HEK293 (cell line): ENCODE measurements at regions not wholly inside any gene's neighbourhood (a gene's known extent, or its start where the extent isn't known, plus 50 kb on each side); places are given as distances from the start of the nearest gene placed in this dataset.

Source experiments
- CTCF ChIA-PET: fragments of 350-600 bp; formaldehyde crosslinking; extraction: SDS; loops from one replicate; lab custom pipeline; 2021; ENCODE audit warnings: antibody characterized with exemption; lab: Yijun Ruan, JAX
- POLR2A ChIA-PET: fragments of 300-600 bp; formaldehyde crosslinking; extraction: SDS; loops from one replicate; lab custom pipeline; 2020; ENCODE audit warnings: antibody characterized with exemption, inconsistent platforms; lab: Yijun Ruan, JAX
- H3K27ac ChIP-seq: fragments of 200-500 bp; sonication (Bioruptor generic); 2 replicates; pipeline ENCODE4 v1.5.1; 2014; ENCODE audit warnings: low read depth, low read length, control low read depth, inconsistent platforms; ENCODE audit errors: extremely low read depth
- H3K36me3 ChIP-seq, 2 experiments: fragments of 200-500 bp in 1 of 2; sonication (Bioruptor generic) in 1 of 2; 1 replicate in 1 of 2; 2 replicates in 1 of 2; pipeline ENCODE4 v1.5.1; 2014 to 2017; ENCODE audit warnings: inconsistent platforms in 2 of 2, low read length in 2 of 2; ENCODE audit not compliant: control insufficient read depth in 2 of 2, insufficient read depth in 1 of 2
- H3K4me1 ChIP-seq: fragments of 200-500 bp; sonication (Bioruptor generic); 2 replicates; pipeline ENCODE4 v1.5.1; 2014; ENCODE audit warnings: mild to moderate bottlenecking, low read length, inconsistent platforms; ENCODE audit not compliant: control insufficient read depth, insufficient read depth
- H3K4me3 ChIP-seq: 2 replicates; pipeline ENCODE4 v1.5.1; 2011; ENCODE audit warnings: low read depth, mild to moderate bottlenecking, control low read depth, low read length, moderate library complexity
- H3K9me3 ChIP-seq: fragments of 200-500 bp; sonication (Bioruptor generic); 2 replicates; pipeline ENCODE4 v1.5.1; 2014; ENCODE audit warnings: low read depth, low read length, inconsistent platforms; ENCODE audit not compliant: control insufficient read depth, insufficient read depth
- OVOL3 ChIP-seq: fragments of 450-650 bp; formaldehyde crosslinking; IDR thresholded peaks from 2 replicates; pipeline ENCODE4 v1.5.1; 2016; ENCODE audit warnings: missing biosample characterization, missing genetic modification characterization
- PRDM10 ChIP-seq: fragments of 450-650 bp; formaldehyde crosslinking; IDR thresholded peaks from 2 replicates; pipeline ENCODE4 v1.5.1; 2016; ENCODE audit warnings: missing biosample characterization, missing genetic modification characterization
- PRDM2 ChIP-seq: fragments of 450-650 bp; formaldehyde crosslinking; IDR thresholded peaks from 2 replicates; pipeline ENCODE4 v1.5.1; 2016; ENCODE audit warnings: missing biosample characterization, missing genetic modification characterization, borderline replicate concordance
- SP2 ChIP-seq: fragments of 450-650 bp; formaldehyde crosslinking; IDR thresholded peaks from 2 replicates; pipeline ENCODE4 v1.5.1; 2016; ENCODE audit warnings: missing biosample characterization, missing genetic modification characterization
- ZEB2 ChIP-seq: fragments of 450-650 bp; formaldehyde crosslinking; IDR thresholded peaks from 2 replicates; pipeline ENCODE4 v1.5.1; 2016; ENCODE audit warnings: missing biosample characterization, missing genetic modification characterization
- ZFP69B ChIP-seq: fragments of 450-650 bp; formaldehyde crosslinking; IDR thresholded peaks from 2 replicates; pipeline ENCODE4 v1.5.1; 2016; ENCODE audit warnings: missing biosample characterization, missing genetic modification characterization
- ZNF133 ChIP-seq: fragments of 450-650 bp; formaldehyde crosslinking; IDR thresholded peaks from 2 replicates; pipeline ENCODE4 v1.5.1; 2016; ENCODE audit warnings: missing biosample characterization, missing genetic modification characterization
- ZNF146 ChIP-seq: fragments of 450-650 bp; formaldehyde crosslinking; IDR thresholded peaks from 2 replicates; pipeline ENCODE4 v1.5.1; 2016; ENCODE audit warnings: missing biosample characterization, missing genetic modification characterization
- ZNF202 ChIP-seq: fragments of 450-650 bp; formaldehyde crosslinking; IDR thresholded peaks from 2 replicates; pipeline ENCODE4 v1.5.1; 2016; ENCODE audit warnings: missing biosample characterization, missing genetic modification characterization, borderline replicate concordance
- ZNF280D ChIP-seq: fragments of 450-650 bp; formaldehyde crosslinking; IDR thresholded peaks from 2 replicates; pipeline ENCODE4 v1.5.1; 2016; ENCODE audit warnings: missing biosample characterization, missing genetic modification characterization
- ZNF394 ChIP-seq: fragments of 450-650 bp; formaldehyde crosslinking; IDR thresholded peaks from 2 replicates; pipeline ENCODE4 v1.5.1; 2016; ENCODE audit warnings: missing biosample characterization, missing genetic modification characterization, mild to moderate bottlenecking, moderate library complexity, borderline replicate concordance
- ZNF501 ChIP-seq: fragments of 450-650 bp; formaldehyde crosslinking; IDR thresholded peaks from 2 replicates; pipeline ENCODE4 v1.5.1; 2016; ENCODE audit warnings: missing biosample characterization, missing genetic modification characterization
- ZNF571 ChIP-seq: fragments of 450-650 bp; formaldehyde crosslinking; IDR thresholded peaks from 2 replicates; pipeline ENCODE4 v1.5.0; 2017; ENCODE audit warnings: missing biosample characterization, missing genetic modification characterization
- ZNF600 ChIP-seq: fragments of 450-650 bp; formaldehyde crosslinking; IDR thresholded peaks from 2 replicates; pipeline ENCODE4 v1.5.1; 2016; ENCODE audit warnings: missing biosample characterization, missing genetic modification characterization

- Histone ChIP-seq H3K27ac (no peak overlapping the region), H3K4me1 (no peaks in the 10 kb centered on the region), H3K36me3 (no peaks in the 10 kb centered on the region), H3K4me3 (no peak overlapping the region), H3K9me3 (no peaks in the 10 kb centered on the region)
- CTCF ChIA-PET = interaction anchor here (0.6 kb wide), 1 partner anchor 349 kb away, joined by 3 read pairs; no protein-coding TSS in a partner anchor
- TF ChIP-seq OVOL3 = no peak
- TF ChIP-seq ZFP69B (tag by site-specific recombination) = no peak
- TF ChIP-seq ZNF501 (tag by site-specific recombination) = no peak
- no peak for TF ChIP-seq ZNF600 (tag by site-specific recombination)
- no peak for TF ChIP-seq ZNF202 (tag by site-specific recombination)
- no peak for TF ChIP-seq ZNF394
- no peak for TF ChIP-seq PRDM2 (tag by site-specific recombination)
- no peak for TF ChIP-seq ZNF146 (tag by site-specific recombination)
- no peak for TF ChIP-seq ZEB2 (tag by site-specific recombination)
- no peak for TF ChIP-seq PRDM10
- TF ChIP-seq SP2 (tag by site-specific recombination) = no peak
- TF ChIP-seq ZNF571 = no peak
- TF ChIP-seq ZNF280D (tag by site-specific recombination) = no peak
- no peak for TF ChIP-seq ZNF133 (tag by site-specific recombination)
- POLR2A ChIA-PET = no interaction called here
These were observed 317.0 kb downstream of the GALR1 start for GRCh38 chr18:77566604-77567003.
